ENCODE measurements at regions not wholly inside any gene's neighbourhood (a gene's known extent, or its start where the extent isn't known, plus 50 kb on each side); places are given as distances from the start of the nearest gene placed in this dataset.

- no peak for DNase-seq
- peaks cover 3% of the 10 kb centered on the region for H3K36me3 Mint-ChIP-seq (ENCODE audit: low read depth)
- ChIA-PET CTCF (no interaction called here), POLR2A (no interaction called here)
- H3K27ac Mint-ChIP-seq: no peak overlapping the region
- H3K27me3 Mint-ChIP-seq: no peaks in the 10 kb centered on the region
- H3K4me1 Mint-ChIP-seq: no peaks in the 10 kb centered on the region
- no peak overlapping the region for H3K4me3 Mint-ChIP-seq
- peaks cover 13% of the 10 kb centered on the region for H3K9me3 Mint-ChIP-seq
Measured at GRCh38 chr7:63008366-63008765, 990.3 kb upstream of the ZNF722 start.

- peaks cover 20% of the 10 kb centered on the region for H3K9me3 Mint-ChIP-seq
- POLR2A ChIA-PET: no interaction called here
- peaks cover 3% of the 10 kb centered on the region for H3K36me3 Mint-ChIP-seq (ENCODE audit: low read depth)
- no peak overlapping the region for H3K27ac Mint-ChIP-seq
- H3K4me3 Mint-ChIP-seq: no peak overlapping the region
- CTCF ChIA-PET: no interaction called here
- H3K27me3 Mint-ChIP-seq: no peaks in the 10 kb centered on the region
- no peaks in the 10 kb centered on the region for H3K4me1 Mint-ChIP-seq
- no peak for DNase-seq
Measured at GRCh38 chr7:63009771-63010170, 988.9 kb upstream of the ZNF722 start.

- no peak overlapping the region for H3K4me3 Mint-ChIP-seq
- no peak overlapping the region for H3K27ac Mint-ChIP-seq
- no peaks in the 10 kb centered on the region for H3K4me1 Mint-ChIP-seq
- H3K9me3 Mint-ChIP-seq: peaks cover 28% of the 10 kb centered on the region
- no peak for DNase-seq
- peaks cover 3% of the 10 kb centered on the region for H3K36me3 Mint-ChIP-seq (ENCODE audit: low read depth)
- CTCF ChIA-PET: no interaction called here
- POLR2A ChIA-PET: no interaction called here
- H3K27me3 Mint-ChIP-seq: no peaks in the 10 kb centered on the region
Measured at GRCh38 chr7:63012633-63013183, 985.9 kb upstream of the ZNF722 start.

- ChIA-PET CTCF (interaction anchor here (0.8 kb wide), 1 partner anchor 11 kb away, joined by 3 read pairs; no protein-coding TSS in a partner anchor), POLR2A (no interaction called here)
- Mint-ChIP-seq H3K4me3 (no peak overlapping the region), H3K36me3 (ENCODE audit: low read depth) (peaks cover 3% of the 10 kb centered on the region), H3K4me1 (no peaks in the 10 kb centered on the region), H3K9me3 (peaks cover 34% of the 10 kb centered on the region), H3K27me3 (no peaks in the 10 kb centered on the region), H3K27ac (no peak overlapping the region)
- DNase-seq: no peak
Measured at GRCh38 chr7:63014792-63015191, 983.9 kb upstream of the ZNF722 start.

GRCh38 chr7:63023182-63023787, 975.4 kb upstream of the ZNF722 start:
- Mint-ChIP-seq H3K4me1 (no peaks in the 10 kb centered on the region), H3K4me3 (no peak overlapping the region), H3K9me3 (peaks cover 32% of the 10 kb centered on the region), H3K36me3 (ENCODE audit: low read depth) (no peaks in the 10 kb centered on the region), H3K27ac (no peak overlapping the region), H3K27me3 (no peaks in the 10 kb centered on the region)
- ChIA-PET CTCF (no interaction called here), POLR2A (no interaction called here)
- no peak for DNase-seq

GRCh38 chr7:63024446-63024845, 974.2 kb upstream of the ZNF722 start:
- Mint-ChIP-seq H3K27ac (no peak overlapping the region), H3K27me3 (no peaks in the 10 kb centered on the region), H3K9me3 (peaks cover 32% of the 10 kb centered on the region), H3K4me1 (no peaks in the 10 kb centered on the region), H3K4me3 (no peak overlapping the region), H3K36me3 (ENCODE audit: low read depth) (no peaks in the 10 kb centered on the region)
- ChIA-PET POLR2A (no interaction called here), CTCF (no interaction called here)
- no peak for DNase-seq

GRCh38 chr7:63025815-63026214, 972.8 kb upstream of the ZNF722 start:
- Mint-ChIP-seq H3K27ac (no peak overlapping the region), H3K4me1 (no peaks in the 10 kb centered on the region), H3K4me3 (no peak overlapping the region), H3K27me3 (no peaks in the 10 kb centered on the region), H3K36me3 (ENCODE audit: low read depth) (no peaks in the 10 kb centered on the region), H3K9me3 (peaks cover 37% of the 10 kb centered on the region)
- ChIA-PET POLR2A (no interaction called here), CTCF (no interaction called here)
- DNase-seq: no peak

GRCh38 chr7:63027075-63027474, 971.6 kb upstream of the ZNF722 start:
- CTCF ChIA-PET: no interaction called here
- peaks cover 42% of the 10 kb centered on the region for H3K9me3 Mint-ChIP-seq
- DNase-seq: no peak
- POLR2A ChIA-PET: no interaction called here
- no peak overlapping the region for H3K27ac Mint-ChIP-seq
- no peaks in the 10 kb centered on the region for H3K36me3 Mint-ChIP-seq (ENCODE audit: low read depth)
- H3K4me3 Mint-ChIP-seq: no peak overlapping the region
- no peaks in the 10 kb centered on the region for H3K27me3 Mint-ChIP-seq
- no peaks in the 10 kb centered on the region for H3K4me1 Mint-ChIP-seq

GRCh38 chr7:63028376-63029206, 970.1 kb upstream of the ZNF722 start:
- Mint-ChIP-seq H3K4me3 (no peak overlapping the region), H3K9me3 (peaks cover 36% of the 10 kb centered on the region), H3K36me3 (ENCODE audit: low read depth) (no peaks in the 10 kb centered on the region), H3K27ac (no peak overlapping the region), H3K27me3 (no peaks in the 10 kb centered on the region), H3K4me1 (no peaks in the 10 kb centered on the region)
- DNase-seq: no peak
- POLR2A ChIA-PET: no interaction called here
- CTCF ChIA-PET: no interaction called here

- DNase-seq: no peak
- H3K27me3 Mint-ChIP-seq: no peaks in the 10 kb centered on the region
- ChIA-PET POLR2A (no interaction called here), CTCF (no interaction called here)
- H3K36me3 Mint-ChIP-seq (ENCODE audit: low read depth): no peaks in the 10 kb centered on the region
- no peaks in the 10 kb centered on the region for H3K4me1 Mint-ChIP-seq
- H3K4me3 Mint-ChIP-seq: no peak overlapping the region
- peaks cover 36% of the 10 kb centered on the region for H3K9me3 Mint-ChIP-seq
- H3K27ac Mint-ChIP-seq: no peak overlapping the region
Measured at GRCh38 chr7:63029207-63029522, 969.5 kb upstream of the ZNF722 start.

GRCh38 chr7:63030061-63030460, 968.6 kb upstream of the ZNF722 start:
- Mint-ChIP-seq H3K4me3 (no peak overlapping the region), H3K27ac (no peak overlapping the region), H3K36me3 (ENCODE audit: low read depth) (no peaks in the 10 kb centered on the region), H3K4me1 (no peaks in the 10 kb centered on the region), H3K27me3 (no peaks in the 10 kb centered on the region), H3K9me3 (peaks cover 27% of the 10 kb centered on the region)
- CTCF ChIA-PET: no interaction called here
- POLR2A ChIA-PET: no interaction called here
- no peak for DNase-seq

GRCh38 chr7:63031838-63032436, 966.7 kb upstream of the ZNF722 start:
- H3K9me3 Mint-ChIP-seq: peaks cover 27% of the 10 kb centered on the region
- no peak for DNase-seq
- H3K4me1 Mint-ChIP-seq: no peaks in the 10 kb centered on the region
- no peaks in the 10 kb centered on the region for H3K36me3 Mint-ChIP-seq (ENCODE audit: low read depth)
- H3K27me3 Mint-ChIP-seq: no peaks in the 10 kb centered on the region
- H3K4me3 Mint-ChIP-seq: no peak overlapping the region
- ChIA-PET POLR2A (no interaction called here), CTCF (no interaction called here)
- H3K27ac Mint-ChIP-seq: no peak overlapping the region

- no peak for DNase-seq
- Mint-ChIP-seq H3K27ac (no peak overlapping the region), H3K36me3 (ENCODE audit: low read depth) (no peaks in the 10 kb centered on the region), H3K4me1 (no peaks in the 10 kb centered on the region), H3K9me3 (peaks cover 50% of the 10 kb centered on the region), H3K27me3 (no peaks in the 10 kb centered on the region), H3K4me3 (no peak overlapping the region)
- ChIA-PET POLR2A (no interaction called here), CTCF (no interaction called here)
Measured at GRCh38 chr7:63037242-63037641, 961.4 kb upstream of the ZNF722 start.

GRCh38 chr7:63038987-63039386, 959.7 kb upstream of the ZNF722 start:
- no peak overlapping the region for H3K4me3 Mint-ChIP-seq
- H3K27me3 Mint-ChIP-seq: no peaks in the 10 kb centered on the region
- H3K9me3 Mint-ChIP-seq: peaks cover 59% of the 10 kb centered on the region

More at GRCh38 chr7:63038987-63039386, 959.7 kb upstream of the ZNF722 start:
- H3K4me1 Mint-ChIP-seq: no peaks in the 10 kb centered on the region
- H3K27ac Mint-ChIP-seq: no peak overlapping the region
- H3K36me3 Mint-ChIP-seq (ENCODE audit: low read depth): no peaks in the 10 kb centered on the region
- ChIA-PET POLR2A (no interaction called here), CTCF (no interaction called here)
- no peak for DNase-seq

Measured in activated CD4-positive, alpha-beta memory T cell treated with anti-CD3 and anti-CD28 coated beads, Interleukin-2, amount 10 ng/mL, durations not matched to agents 7 days and 5 days (primary cell).